ENCODE measurements at regions not wholly inside any gene's neighbourhood (a gene's known extent, or its start where the extent isn't known, plus 50 kb on each side); places are given as distances from the start of the nearest gene placed in this dataset.
"Not testable (repeated sequence)": the region's sequence is repeated elsewhere in the genome, so short reads cannot be mapped to it uniquely, and the experiment has no call there.

GRCh38 chr6:94902974-94903628 is 674.2 kb upstream of the MANEA start:
- no peak for DNase-seq (ENCODE audit: low read depth)
- H3K4me3 ChIP-seq (ENCODE audit: low read depth, low read length) = no peak overlapping the region
- TF ChIP-seq CTCF (IDR thresholded peaks at IDR 0.05; ENCODE audit: insufficient read depth, low read depth, low read length, missing control alignments) = no peak

- no peak for DNase-seq (ENCODE audit: low read depth)
- H3K4me3 ChIP-seq (ENCODE audit: low read depth, low read length) = no peak overlapping the region
- TF ChIP-seq CTCF (IDR thresholded peaks at IDR 0.05; ENCODE audit: insufficient read depth, low read depth, low read length, missing control alignments) = no peak
Measured at GRCh38 chr6:94899191-94899590, 678.1 kb upstream of the MANEA start.

GRCh38 chr6:94894300-94894699 is 683.0 kb upstream of the MANEA start:
- no peak for DNase-seq (ENCODE audit: low read depth)
- no peak overlapping the region for H3K4me3 ChIP-seq (ENCODE audit: low read depth, low read length)
- TF ChIP-seq CTCF (IDR thresholded peaks at IDR 0.05; ENCODE audit: insufficient read depth, low read depth, low read length, missing control alignments) = no peak

- no peak for DNase-seq (ENCODE audit: low read depth)
- TF ChIP-seq CTCF (IDR thresholded peaks at IDR 0.05; ENCODE audit: insufficient read depth, low read depth, low read length, missing control alignments) = no peak
- no peak overlapping the region for H3K4me3 ChIP-seq (ENCODE audit: low read depth, low read length)
Measured at GRCh38 chr6:94893327-94893726, 684.0 kb upstream of the MANEA start.

GRCh38 chr6:94873819-94874218 is 703.5 kb upstream of the MANEA start:
- DNase-seq (ENCODE audit: low read depth); H3K4me3 ChIP-seq (ENCODE audit: low read depth, low read length): not testable (repeated sequence)

GRCh38 chr6:94862112-94862511 is 715.2 kb upstream of the MANEA start:
- no peak for DNase-seq (ENCODE audit: low read depth)
- TF ChIP-seq CTCF (IDR thresholded peaks at IDR 0.05; ENCODE audit: insufficient read depth, low read depth, low read length, missing control alignments) = no peak
- no peak overlapping the region for H3K4me3 ChIP-seq (ENCODE audit: low read depth, low read length)

GRCh38 chr6:94859924-94860323 is 717.4 kb upstream of the MANEA start:
- no peak for DNase-seq (ENCODE audit: low read depth)
- H3K4me3 ChIP-seq (ENCODE audit: low read depth, low read length) = no peak overlapping the region
- no peak for TF ChIP-seq CTCF (IDR thresholded peaks at IDR 0.05; ENCODE audit: insufficient read depth, low read depth, low read length, missing control alignments)

GRCh38 chr6:94856999-94857398 is 720.3 kb upstream of the MANEA start:
- not testable (repeated sequence) for H3K4me3 ChIP-seq (ENCODE audit: low read depth, low read length); DNase-seq (ENCODE audit: low read depth)

GRCh38 chr6:94851329-94851728 is 726.0 kb upstream of the MANEA start:
- not testable (repeated sequence) for DNase-seq (ENCODE audit: low read depth); H3K4me3 ChIP-seq (ENCODE audit: low read depth, low read length)
